ENCODE measurements at regions not wholly inside any gene's neighbourhood (a gene's known extent, or its start where the extent isn't known, plus 50 kb on each side); places are given as distances from the start of the nearest gene placed in this dataset.
"Not testable (repeated sequence)": the region's sequence is repeated elsewhere in the genome, so short reads cannot be mapped to it uniquely, and the experiment has no call there.

- not testable (repeated sequence) for TF ChIP-seq EZH2 (IDR thresholded peaks at IDR 0.05; ENCODE audit: borderline replicate concordance, insufficient read depth, low read length, poor library complexity, severe bottlenecking); MXI1 (conservative IDR thresholded peaks at IDR 0.05; ENCODE audit: poor library complexity, severe bottlenecking); CTCF (IDR thresholded peaks at IDR 0.05; ENCODE audit: poor library complexity, severe bottlenecking); POLR2AphosphoS5 (IDR thresholded peaks at IDR 0.05); TAF1 (IDR thresholded peaks at IDR 0.05; ENCODE audit: low read depth); RAD21 (conservative IDR thresholded peaks at IDR 0.05)
Observed at GRCh38 chr11:42822188-42822587, 489.6 kb upstream of the API5 start.
